ENCODE measurements at regions not wholly inside any gene's neighbourhood (a gene's known extent, or its start where the extent isn't known, plus 50 kb on each side); places are given as distances from the start of the nearest gene placed in this dataset.

DNA sequence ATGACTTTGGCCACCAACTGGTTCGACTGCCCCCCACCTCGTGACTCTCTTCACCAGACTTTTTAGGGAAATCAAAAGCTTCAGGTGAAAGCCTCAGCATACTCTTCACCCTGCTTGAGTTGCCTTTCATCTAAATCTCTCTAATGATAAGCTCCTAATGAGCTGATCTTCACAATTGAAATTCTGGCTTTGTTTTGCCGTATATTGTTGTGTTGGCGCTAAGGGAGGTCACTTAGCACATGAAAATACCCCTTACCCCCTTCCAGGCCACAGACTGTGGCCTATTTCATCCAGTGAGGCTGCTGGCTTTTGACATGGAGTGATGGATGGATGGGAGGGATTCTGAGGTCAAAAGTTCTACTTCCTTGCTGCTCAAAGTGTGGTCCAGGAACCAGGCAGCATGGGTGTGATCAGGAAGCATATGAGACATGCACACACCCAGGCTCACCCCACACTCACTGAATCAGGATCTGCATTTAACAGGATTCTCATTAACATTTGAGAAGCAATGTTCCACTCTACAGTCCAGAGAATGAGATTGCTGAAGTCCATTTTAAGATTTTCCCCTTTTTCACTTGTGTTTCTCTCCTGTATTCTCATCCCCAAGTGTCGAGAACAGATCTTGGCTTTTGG lies 131.4 kb downstream of the DACT1 start:
- TF ChIP-seq MEF2A (IDR thresholded peaks at IDR 0.05; ENCODE audit: insufficient read depth, low read depth, low read length): no peak
- TF ChIP-seq FOXK2 (IDR thresholded peaks at IDR 0.05): no peak
- no peak for TF ChIP-seq E2F4 (IDR thresholded peaks at IDR 0.05; ENCODE audit: low read depth, low read length)
- TF ChIP-seq BMI1 (IDR thresholded peaks at IDR 0.05; ENCODE audit: borderline replicate concordance): no peak
- TF ChIP-seq EED (IDR thresholded peaks at IDR 0.05; ENCODE audit: low read depth): no peak
- TF ChIP-seq POLR2AphosphoS5 (IDR thresholded peaks at IDR 0.05; ENCODE audit: low read length): no peak
- TF ChIP-seq NFYB (IDR thresholded peaks at IDR 0.05; ENCODE audit: insufficient read depth, low read depth, low read length): no peak
- TF ChIP-seq IKZF1 (conservative IDR thresholded peaks at IDR 0.05): no peak
- in situ Hi-C loops (cut with MboI): no loop called here
- Histone ChIP-seq H3K36me3 (ENCODE audit: control insufficient read depth in 2 of 2, insufficient read depth in 2 of 2, low read length in 1 of 2) (no peaks in the 10 kb centered on the region), H3K4me3 (no peak overlapping the region), H2AFZ (ENCODE audit: control insufficient read depth, low read depth, low read length) (no peak overlapping the region), H3K27ac (ENCODE audit: control insufficient read depth, insufficient read depth) (no peak overlapping the region), H4K20me1 (ENCODE audit: control insufficient read depth, insufficient read depth) (no peaks in the 10 kb centered on the region), H3K9me3 (replicated peaks; ENCODE audit: control insufficient read depth, insufficient read depth, low read length) (no peaks in the 10 kb centered on the region), H3K27me3 (replicated peaks in 1 of 2; ENCODE audit: control insufficient read depth in 2 of 2, insufficient read depth in 2 of 2, low read length in 1 of 2) (no peaks in the 10 kb centered on the region), H3K79me2 (ENCODE audit: control insufficient read depth, insufficient read depth, low read length) (no peaks in the 10 kb centered on the region), H3K9ac (ENCODE audit: control insufficient read depth, insufficient read depth, low read length) (no peak overlapping the region), H3K4me1 (ENCODE audit: control insufficient read depth, insufficient read depth, low read length) (no peaks in the 10 kb centered on the region), H3K4me2 (ENCODE audit: control insufficient read depth, insufficient read depth) (no peak overlapping the region)
- ATAC-seq (no peak), DNase-seq (ENCODE audit: low read depth, low spot score) (no peak), FAIRE-seq (no peak)
- intact Hi-C loops (cut with micrococcal nuclease; ENCODE audit: unreplicated experiment): no loop called here
- ChIA-PET POLR2A (no interaction called here), RAD21 (ENCODE audit: unreplicated experiment) (no interaction called here), SMC1A (ENCODE audit: uncharacterized antibody, unreplicated experiment) (interaction anchor here (0.7 to 3.4 kb wide), 4 partner anchors 10 to 126 kb away, joined by 3 to 14 read pairs (median 4); no protein-coding TSS in a partner anchor), CTCF (interaction anchor here (0.8 to 1.1 kb wide), 2 partner anchors 10 to 16 kb away, joined by 3 to 5 read pairs; no protein-coding TSS in a partner anchor)
- 53% methylated on average over 5 of the region's 5 CpGs for WGBS (ENCODE audit: insufficient coverage, insufficient replicate concordance, low lambda C conversion rate, missing lambda C conversion rate)
- no TSS peak for BruUV-seq (replicated peaks)

All from GM12878 (cell line).